ENCODE measurements at regions not wholly inside any gene's neighbourhood (a gene's known extent, or its start where the extent isn't known, plus 50 kb on each side); places are given as distances from the start of the nearest gene placed in this dataset.

GRCh38 chr9:12069366-12069765 is 623.8 kb upstream of the TYRP1 start:
- no peak for DNase-seq (ENCODE audit: low read depth in 2 of 2)

GRCh38 chr9:12085399-12085798 is 607.8 kb upstream of the TYRP1 start:
- no peak for DNase-seq (ENCODE audit: low read depth in 2 of 2)

GRCh38 chr9:12091865-12092527 is 601.2 kb upstream of the TYRP1 start:
- DNase-seq (ENCODE audit: low read depth in 2 of 2), result no peak

- no peak for DNase-seq (ENCODE audit: low read depth in 2 of 2)
These were observed 599.1 kb upstream of the TYRP1 start for GRCh38 chr9:12094046-12094445.

GRCh38 chr9:12095931-12096330 is 597.3 kb upstream of the TYRP1 start:
- no peak for DNase-seq (ENCODE audit: low read depth in 2 of 2)

- DNase-seq (ENCODE audit: low read depth in 2 of 2), result no peak
These were observed 559.8 kb upstream of the TYRP1 start for GRCh38 chr9:12133416-12133815.

GRCh38 chr9:12141422-12141821 is 551.8 kb upstream of the TYRP1 start:
- DNase-seq (ENCODE audit: low read depth in 2 of 2), result no peak

GRCh38 chr9:12155401-12156134 is 537.6 kb upstream of the TYRP1 start:
- no peak for DNase-seq (ENCODE audit: low read depth in 2 of 2)

- no peak for DNase-seq (ENCODE audit: low read depth in 2 of 2)
These were observed 530.9 kb upstream of the TYRP1 start for GRCh38 chr9:12162181-12162815.

- DNase-seq (ENCODE audit: low read depth in 2 of 2), result no peak
These were observed 529.3 kb upstream of the TYRP1 start for GRCh38 chr9:12163723-12164458.

- no peak for DNase-seq (ENCODE audit: low read depth in 2 of 2)
These were observed 526.7 kb upstream of the TYRP1 start for GRCh38 chr9:12166518-12166917.

GRCh38 chr9:12170456-12170855 is 522.7 kb upstream of the TYRP1 start:
- DNase-seq (ENCODE audit: low read depth in 2 of 2), result no peak

GRCh38 chr9:12178634-12179033 is 514.6 kb upstream of the TYRP1 start:
- no peak for DNase-seq (ENCODE audit: low read depth in 2 of 2)

GRCh38 chr9:12182806-12183205 is 510.4 kb upstream of the TYRP1 start:
- DNase-seq (ENCODE audit: low read depth in 2 of 2), result no peak

GRCh38 chr9:12183321-12183720 is 509.9 kb upstream of the TYRP1 start:
- DNase-seq (ENCODE audit: low read depth in 2 of 2), result no peak

GRCh38 chr9:12185856-12186255 is 507.3 kb upstream of the TYRP1 start:
- no peak for DNase-seq (ENCODE audit: low read depth in 2 of 2)

GRCh38 chr9:12191630-12192029 is 501.6 kb upstream of the TYRP1 start:
- DNase-seq (ENCODE audit: low read depth in 2 of 2), result no peak

GRCh38 chr9:12194731-12195130 is 498.5 kb upstream of the TYRP1 start:
- DNase-seq (ENCODE audit: low read depth in 2 of 2), result no peak

- no peak for DNase-seq (ENCODE audit: low read depth in 2 of 2)
These were observed 497.7 kb upstream of the TYRP1 start for GRCh38 chr9:12195456-12195855.

GRCh38 chr9:12204512-12204911 is 488.7 kb upstream of the TYRP1 start:
- DNase-seq (ENCODE audit: low read depth in 2 of 2), result no peak

- DNase-seq (ENCODE audit: low read depth in 2 of 2), result no peak
These were observed 480.3 kb upstream of the TYRP1 start for GRCh38 chr9:12212860-12213259.

- no peak for DNase-seq (ENCODE audit: low read depth in 2 of 2)
These were observed 471.7 kb upstream of the TYRP1 start for GRCh38 chr9:12221470-12221869.
